NT2/D1 (cell line): ENCODE measurements at regions not wholly inside any gene's neighbourhood (a gene's known extent, or its start where the extent isn't known, plus 50 kb on each side); places are given as distances from the start of the nearest gene placed in this dataset.

Experiments used
- SUZ12 ChIP-seq: IDR thresholded peaks from 2 replicates; pipeline ENCODE4 v1.6.1; 2011; ENCODE audit not compliant: insufficient read length, insufficient read depth; ENCODE audit errors: extremely low read depth
- YY1 ChIP-seq: IDR thresholded peaks from 2 replicates; pipeline ENCODE4 v1.6.1; 2011; ENCODE audit not compliant: insufficient read length, insufficient read depth
- ZNF274 ChIP-seq: IDR thresholded peaks from 2 replicates; pipeline ENCODE4 v1.6.1; 2011; ENCODE audit warnings: mild to moderate bottlenecking, low read depth, low read length

DNA sequence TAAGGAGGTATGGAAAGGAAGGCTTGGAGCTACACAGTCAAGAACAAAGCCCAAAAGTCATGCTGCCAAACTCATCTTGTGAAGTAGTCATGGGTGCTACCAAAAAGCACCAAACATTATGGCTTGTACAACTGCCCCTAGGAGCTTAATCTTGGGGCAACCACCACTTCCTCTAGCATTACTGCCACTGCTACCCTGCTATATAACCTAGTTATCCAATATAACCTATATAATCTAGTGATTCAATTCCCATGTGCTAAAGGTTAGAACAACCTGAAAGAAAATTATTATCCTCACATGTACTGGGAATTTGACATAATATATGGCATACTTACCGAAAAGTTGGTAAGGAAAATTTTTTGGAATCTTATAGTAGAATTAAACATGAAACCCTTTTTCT is 102.6 kb upstream of the RBBP8 start:
- TF ChIP-seq YY1 = no peak
- no peak for TF ChIP-seq ZNF274
- TF ChIP-seq SUZ12 = no peak
